GM10266 (cell line): ENCODE measurements at regions not wholly inside any gene's neighbourhood (a gene's known extent, or its start where the extent isn't known, plus 50 kb on each side); places are given as distances from the start of the nearest gene placed in this dataset.
"Not testable (repeated sequence)": the region's sequence is repeated elsewhere in the genome, so short reads cannot be mapped to it uniquely, and the experiment has no call there.

ENCODE experiments used
- DNase-seq: peaks from one replicate; pipeline ENCODE4 v3.0.0; 2012; ENCODE audit errors: extremely low spot score
- CTCF ChIP-seq: IDR thresholded peaks from 2 replicates; pipeline ENCODE4 v1.5.1; 2012; ENCODE audit warnings: mild to moderate bottlenecking, low read depth; ENCODE audit not compliant: control insufficient read depth, insufficient read depth; ENCODE audit errors: missing control alignments

GRCh38 chr2:88396209-88396608 lies 56.3 kb downstream of the FOXI3 start:
- no peak for TF ChIP-seq CTCF
- DNase-seq: no peak

- DNase-seq: no peak
- TF ChIP-seq CTCF: no peak
Measured at GRCh38 chr2:88377641-88377991, 74.9 kb downstream of the FOXI3 start.

- TF ChIP-seq CTCF: no peak
- DNase-seq: no peak
Measured at GRCh38 chr2:88372042-88372441, 80.5 kb downstream of the FOXI3 start.

- DNase-seq: not testable (repeated sequence)
Measured at GRCh38 chr2:88365408-88365807, 87.1 kb downstream of the FOXI3 start.

- no peak for DNase-seq
- no peak for TF ChIP-seq CTCF
Measured at GRCh38 chr2:88355486-88355885, 97.0 kb downstream of the FOXI3 start.

GRCh38 chr2:88351249-88351601 lies 101.3 kb downstream of the FOXI3 start:
- TF ChIP-seq CTCF: no peak
- DNase-seq: no peak

GRCh38 chr2:88350331-88351248 lies 101.9 kb downstream of the FOXI3 start:
- DNase-seq: peak; percentile 44
- TF ChIP-seq CTCF: peak; percentile 77
